Vagina (tissue), 2 donors: ENCODE measurements at regions not wholly inside any gene's neighbourhood (a gene's known extent, or its start where the extent isn't known, plus 50 kb on each side); places are given as distances from the start of the nearest gene placed in this dataset.

ENCODE experiments used
- CTCF ChIP-seq, 3 experiments: fragments of 450-650 bp in 2 of 3; fragments of 200-600 bp in 1 of 3; sonication (generic) in 1 of 3; IDR thresholded peaks; one replicate each; pipeline ENCODE4 v1.5.1; 2017 to 2019; ENCODE audit warnings: antibody characterized with exemption in 3 of 3, mild to moderate bottlenecking in 2 of 3, moderate library complexity in 2 of 3
- POLR2A ChIP-seq, 2 donors: fragments of 450-650 bp; IDR thresholded peaks; one replicate each; pipeline ENCODE4 v1.6.1; 2017; ENCODE audit warnings: antibody characterized with exemption in 2 of 2, mild to moderate bottlenecking in 2 of 2, moderate library complexity in 2 of 2
- POLR2AphosphoS5 ChIP-seq, 2 donors: sonication (generic); formaldehyde crosslinking; IDR thresholded peaks; one replicate each; pipeline ENCODE4 v1.9.0; 2017; ENCODE audit warnings: antibody characterized with exemption in 2 of 2, mild to moderate bottlenecking in 2 of 2, low read depth in 1 of 2; ENCODE audit not compliant: insufficient read depth in 1 of 2

GRCh38 chr18:33517950-33518349 lies 60.1 kb upstream of the ASXL3 start:
- TF ChIP-seq CTCF (IDR thresholded peaks at IDR 0.05) (no peak), POLR2A (IDR thresholded peaks at IDR 0.05) (no peak), POLR2AphosphoS5 (IDR thresholded peaks at IDR 0.05; ENCODE audit: insufficient read depth in 1 of 2, low read depth in 1 of 2) (no peak)
